ENCODE measurements at regions not wholly inside any gene's neighbourhood (a gene's known extent, or its start where the extent isn't known, plus 50 kb on each side); places are given as distances from the start of the nearest gene placed in this dataset.

DNA sequence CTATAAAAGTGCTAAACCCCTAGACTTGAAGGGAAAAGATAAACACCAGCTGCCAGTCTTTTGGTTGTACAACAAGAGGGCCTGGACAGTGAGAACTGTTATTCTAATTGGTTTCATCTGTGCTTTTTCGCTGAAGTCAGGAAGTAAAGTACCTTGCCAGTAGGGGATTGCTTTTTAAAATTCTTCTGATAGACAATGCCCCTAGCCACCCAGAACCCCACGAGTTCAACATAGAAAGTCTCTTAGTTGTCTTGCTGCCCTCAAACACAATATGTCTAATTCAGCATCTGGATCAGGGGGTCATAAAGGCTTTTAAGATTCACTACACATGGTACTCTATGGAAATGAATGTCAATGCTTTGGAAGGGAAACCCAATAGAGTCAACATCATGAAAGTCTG lies 289.2 kb downstream of the TBX15 start:
- H3K9me3 ChIP-seq (ENCODE audit: control insufficient read depth, insufficient read depth, low read length) = no peaks in the 10 kb centered on the region
- H4K8ac ChIP-seq (ENCODE audit: low read depth in 2 of 2, low read length in 2 of 2) = no peak overlapping the region
- no peak overlapping the region for H3K4me2 ChIP-seq (ENCODE audit: low read depth, low read length)
- no peak overlapping the region for H2BK20ac ChIP-seq (ENCODE audit: low read depth, low read length)
- no peak overlapping the region for H3K18ac ChIP-seq (ENCODE audit: low read depth, low read length)
- H3K4ac ChIP-seq (ENCODE audit: low read depth, low read length) = no peak overlapping the region
- intact Hi-C loops (cut with micrococcal nuclease) (no loop called here), in situ Hi-C loops (cut with MboI; ENCODE audit: low sequenced_read_pairs) (no loop called here), dilution Hi-C loops (cut with HindIII; ENCODE audit: low sequenced_read_pairs, unreplicated experiment) (no loop called here)
- H2BK120ac ChIP-seq (ENCODE audit: low read depth, low read length) = no peak overlapping the region
- H3K23ac ChIP-seq (ENCODE audit: low read depth, low read length) = no peak overlapping the region
- H3K14ac ChIP-seq (replicated peaks; ENCODE audit: low read depth, low read length) = no peak overlapping the region
- no peak overlapping the region for H3K56ac ChIP-seq (ENCODE audit: extremely low read depth, insufficient read depth, low read length)
- H3K4me1 ChIP-seq (ENCODE audit: control insufficient read depth, insufficient read depth, low read length) = no peaks in the 10 kb centered on the region
- no peak overlapping the region for H3K9ac ChIP-seq (ENCODE audit: low read depth, low read length)
- H2BK15ac ChIP-seq (ENCODE audit: low read depth, low read length) = no peak overlapping the region
- H3K9me1 ChIP-seq (ENCODE audit: insufficient read depth, low read length) = no peaks in the 10 kb centered on the region
- ATAC-seq (ENCODE audit: low read depth) = no peak
- no peak overlapping the region for H3K4me3 ChIP-seq (ENCODE audit: insufficient read depth, low read depth, low read length)
- TF ChIP-seq MAZ (IDR thresholded peaks at IDR 0.05; ENCODE audit: borderline replicate concordance, low read depth, low read length) = no peak
- TF ChIP-seq BHLHE40 (IDR thresholded peaks at IDR 0.05; ENCODE audit: low read depth, low read length) = no peak
- TF ChIP-seq MAFK (IDR thresholded peaks at IDR 0.05; ENCODE audit: low read depth, low read length) = no peak
- no peak for TF ChIP-seq CEBPB (IDR thresholded peaks at IDR 0.05; ENCODE audit: low read depth, low read length)
- TF ChIP-seq POLR2A (IDR thresholded peaks at IDR 0.05; ENCODE audit: low read depth, low read length) = no peak
- TF ChIP-seq CTCF (conservative IDR thresholded peaks at IDR 0.05; ENCODE audit: low read depth, low read length) = no peak
- no peak for TF ChIP-seq USF2 (IDR thresholded peaks at IDR 0.05; ENCODE audit: low read depth, low read length)
- no peak for TF ChIP-seq RFX5 (IDR thresholded peaks at IDR 0.05; ENCODE audit: low read depth, low read length)
- no peaks in the 10 kb centered on the region for H3K79me1 ChIP-seq (ENCODE audit: low read depth in 1 of 2, low read length in 2 of 2)
- H4K5ac ChIP-seq (ENCODE audit: low read depth, low read length) = no peak overlapping the region
- no peak overlapping the region for H4K91ac ChIP-seq (ENCODE audit: insufficient read depth, low read depth, low read length)
- no peak overlapping the region for H2AK5ac ChIP-seq (ENCODE audit: low read depth, low read length)
- DNase-seq = no peak
- no TSS peak for BruUV-seq (replicated peaks)
- no peak overlapping the region for H3K27ac ChIP-seq (ENCODE audit: insufficient read depth, low read length)
- no peak overlapping the region for H2AK9ac ChIP-seq (replicated peaks; ENCODE audit: low read depth, low read length, poor library complexity)
- no peaks in the 10 kb centered on the region for H3K36me3 ChIP-seq (ENCODE audit: control insufficient read depth, insufficient read depth, low read length)
- H2BK5ac ChIP-seq (ENCODE audit: low read depth, low read length, poor library complexity, severe bottlenecking) = no peak overlapping the region
- ChIA-PET CTCF (no interaction called here), POLR2A (ENCODE audit: unreplicated experiment) (no interaction called here)
- WGBS, 2 experiments (ENCODE audit: extremely low coverage in 2 of 2, insufficient read length in 1 of 2) = no CpG with 5 or more reads among the region's 2 CpGs
- no peaks in the 10 kb centered on the region for H3K27me3 ChIP-seq (ENCODE audit: control insufficient read depth, insufficient read depth, low read length)
- no peak overlapping the region for H2AFZ ChIP-seq (replicated peaks; ENCODE audit: low read length, poor library complexity)
- H4K20me1 ChIP-seq (ENCODE audit: insufficient read depth, low read length) = no peaks in the 10 kb centered on the region
